IgD-negative memory B cell (primary cell): ENCODE measurements at regions not wholly inside any gene's neighbourhood (a gene's known extent, or its start where the extent isn't known, plus 50 kb on each side); places are given as distances from the start of the nearest gene placed in this dataset.
A peak's percentile ranks its signal among the peaks of the same experiment; 100 is the strongest.
"Not testable (repeated sequence)": the region's sequence is repeated elsewhere in the genome, so short reads cannot be mapped to it uniquely, and the experiment has no call there.

Experiments used
- H3K27ac Mint-ChIP-seq, 3 donors: one replicate each; pipeline ENCODE4 v1.8.0; 2020 to 2022; ENCODE audit warnings: mild to moderate bottlenecking in 3 of 3, mixed read lengths in 3 of 3, moderate library complexity in 1 of 3
- H3K27me3 Mint-ChIP-seq: one replicate; pipeline ENCODE4 v1.8.0; 2021; ENCODE audit warnings: mixed read lengths
- H3K36me3 Mint-ChIP-seq: one replicate; pipeline ENCODE4 v1.8.0; 2020; ENCODE audit warnings: mild to moderate bottlenecking, mixed read lengths
- H3K4me1 Mint-ChIP-seq, 3 donors: one replicate each; pipeline ENCODE4 v1.8.0; 2020 to 2022; ENCODE audit warnings: mixed read lengths in 3 of 3, mild to moderate bottlenecking in 1 of 3
- H3K4me3 Mint-ChIP-seq, 4 donors: one replicate each; pipeline ENCODE4 v1.8.0; 2020 to 2022; ENCODE audit warnings: mild to moderate bottlenecking in 4 of 4, mixed read lengths in 4 of 4, moderate library complexity in 3 of 4
- H3K9me3 Mint-ChIP-seq, 3 donors: one replicate each; pipeline ENCODE4 v1.8.0; 2020 to 2021; ENCODE audit warnings: mixed read lengths in 3 of 3, mild to moderate bottlenecking in 1 of 3

GRCh38 chr2:193382583-193382982 lies 1187.8 kb upstream of the TMEFF2 start:
- no peaks in the 10 kb centered on the region for H3K4me1 Mint-ChIP-seq
- no peaks in the 10 kb centered on the region for H3K27me3 Mint-ChIP-seq
- H3K4me3 Mint-ChIP-seq, result no peak overlapping the region
- no peaks in the 10 kb centered on the region for H3K36me3 Mint-ChIP-seq
- no peak overlapping the region for H3K27ac Mint-ChIP-seq
- peaks cover 0 to 5% (median 0%) of the 10 kb centered on the region in 3 donors for H3K9me3 Mint-ChIP-seq

GRCh38 chr2:193377789-193378188 lies 1183.1 kb upstream of the TMEFF2 start:
- Mint-ChIP-seq H3K4me3 (no peak overlapping the region), H3K27me3 (no peaks in the 10 kb centered on the region), H3K4me1 (peaks cover 0 to 2% (median 0%) of the 10 kb centered on the region in 3 donors)

DNA sequence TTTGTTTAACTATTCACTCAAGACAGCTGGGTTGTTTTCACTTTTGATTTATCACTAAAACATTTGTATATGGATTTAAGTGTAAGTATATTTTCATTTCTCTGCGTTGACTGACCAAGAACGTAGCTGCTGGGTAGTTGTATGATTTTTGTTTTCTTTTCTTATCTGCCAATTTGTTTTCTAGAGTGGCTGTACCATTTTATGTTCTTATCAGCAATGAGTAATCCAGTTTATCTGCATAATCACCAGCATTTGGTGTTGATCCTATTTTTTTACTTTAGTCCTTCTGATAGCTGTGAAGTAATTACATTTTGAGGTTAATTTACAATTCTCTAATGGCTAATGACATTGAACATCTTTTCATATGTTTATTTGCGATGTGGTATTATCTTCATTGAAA lies 1178.4 kb upstream of the TMEFF2 start:
- Mint-ChIP-seq H3K27me3 (no peaks in the 10 kb centered on the region), H3K4me1 (peaks cover 0 to 2% (median 0%) of the 10 kb centered on the region in 3 donors), H3K9me3 (no peaks in the 10 kb centered on the region), H3K27ac (no peak overlapping the region), H3K4me3 (no peak overlapping the region), H3K36me3 (no peaks in the 10 kb centered on the region)

More at GRCh38 chr2:193377789-193378188, 1183.1 kb upstream of the TMEFF2 start:
- Mint-ChIP-seq H3K36me3 (no peaks in the 10 kb centered on the region), H3K27ac (no peak overlapping the region), H3K9me3 (no peaks in the 10 kb centered on the region)

DNA sequence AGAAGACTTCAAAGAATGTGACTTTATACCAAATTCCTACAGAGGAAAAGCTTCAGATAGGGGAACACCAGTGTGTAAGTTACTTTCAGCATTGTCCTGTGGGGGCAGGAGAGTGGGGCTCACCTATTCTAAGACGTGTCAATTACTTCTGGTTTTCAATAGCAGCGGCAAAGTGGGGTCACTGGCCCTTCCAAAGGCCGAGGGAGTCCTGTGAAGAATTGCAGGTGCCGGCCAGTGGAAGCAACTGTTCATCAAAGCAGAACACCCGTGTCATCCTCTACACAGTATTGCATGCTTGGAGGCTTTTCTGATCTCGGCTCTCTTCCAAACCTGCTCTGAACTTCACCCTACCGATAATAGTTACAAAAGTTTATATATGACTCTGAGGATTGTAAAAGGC lies 1176.5 kb upstream of the TMEFF2 start:
- Mint-ChIP-seq H3K4me3 (no peak overlapping the region), H3K9me3 (no peaks in the 10 kb centered on the region), H3K4me1 (peaks cover 0 to 2% (median 0%) of the 10 kb centered on the region in 3 donors), H3K27me3 (no peaks in the 10 kb centered on the region), H3K36me3 (no peaks in the 10 kb centered on the region), H3K27ac (no peak overlapping the region)

DNA sequence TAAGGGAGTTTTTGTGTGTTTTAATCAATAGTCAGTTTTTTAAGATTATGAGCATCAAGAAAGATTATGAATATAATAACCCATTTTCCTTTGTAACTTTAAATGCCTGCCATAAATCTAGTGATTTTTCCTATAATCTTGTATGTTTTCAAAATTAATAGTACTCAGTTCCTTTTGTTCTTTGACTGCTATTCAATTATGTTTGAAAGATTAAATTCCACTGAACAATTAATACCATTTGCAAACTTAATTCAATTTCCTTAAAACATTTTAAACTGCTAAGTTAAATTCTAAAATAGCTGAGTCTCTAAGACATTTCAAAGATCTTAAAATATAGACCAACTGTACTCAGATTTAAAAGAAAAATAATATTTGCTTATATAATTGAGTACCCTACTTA lies 1173.9 kb upstream of the TMEFF2 start:
- H3K9me3 Mint-ChIP-seq, result no peaks in the 10 kb centered on the region
- H3K27ac Mint-ChIP-seq, result no peak overlapping the region
- no peaks in the 10 kb centered on the region for H3K27me3 Mint-ChIP-seq
- H3K4me1 Mint-ChIP-seq, result no peaks in the 10 kb centered on the region
- H3K36me3 Mint-ChIP-seq, result no peaks in the 10 kb centered on the region
- no peak overlapping the region for H3K4me3 Mint-ChIP-seq

GRCh38 chr2:193357508-193357907 lies 1162.8 kb upstream of the TMEFF2 start:
- no peak overlapping the region for H3K4me3 Mint-ChIP-seq
- no peaks in the 10 kb centered on the region for H3K36me3 Mint-ChIP-seq
- no peak overlapping the region for H3K27ac Mint-ChIP-seq
- H3K9me3 Mint-ChIP-seq, result no peaks in the 10 kb centered on the region
- no peaks in the 10 kb centered on the region for H3K27me3 Mint-ChIP-seq
- H3K4me1 Mint-ChIP-seq, result no peaks in the 10 kb centered on the region

GRCh38 chr2:193352665-193353242 lies 1158.0 kb upstream of the TMEFF2 start:
- H3K27ac Mint-ChIP-seq, H3K36me3 Mint-ChIP-seq, H3K4me3 Mint-ChIP-seq, H3K4me1 Mint-ChIP-seq, H3K27me3 Mint-ChIP-seq, H3K9me3 Mint-ChIP-seq: not testable (repeated sequence)

- H3K9me3 Mint-ChIP-seq, result no peaks in the 10 kb centered on the region
- peaks cover 0 to 9% (median 0%) of the 10 kb centered on the region in 3 donors for H3K4me1 Mint-ChIP-seq
- no peak overlapping the region for H3K4me3 Mint-ChIP-seq
- no peaks in the 10 kb centered on the region for H3K36me3 Mint-ChIP-seq
- H3K27me3 Mint-ChIP-seq, result peaks cover 1% of the 10 kb centered on the region
- no peak overlapping the region for H3K27ac Mint-ChIP-seq
Measured at GRCh38 chr2:193350509-193350908, 1155.8 kb upstream of the TMEFF2 start.

DNA sequence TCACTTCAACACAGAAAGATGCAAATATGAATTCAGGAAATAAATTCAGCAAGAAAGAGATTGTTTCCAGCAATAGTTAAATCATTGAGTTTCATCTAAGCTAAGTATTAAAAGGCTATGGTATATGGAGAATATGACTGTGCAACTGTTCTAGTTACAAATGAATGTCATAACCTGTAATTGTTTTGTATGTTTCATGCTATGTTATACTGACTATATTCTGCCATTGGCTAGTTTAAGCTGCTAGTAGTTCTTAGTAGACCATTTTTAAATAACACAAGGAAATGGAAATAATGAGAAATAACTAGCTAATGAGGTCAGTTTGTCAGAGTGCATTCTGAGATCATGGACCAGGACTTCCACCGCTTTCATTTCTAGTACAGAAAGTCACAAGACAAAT lies 1154.9 kb upstream of the TMEFF2 start:
- H3K36me3 Mint-ChIP-seq, result no peaks in the 10 kb centered on the region
- no peak overlapping the region for H3K4me3 Mint-ChIP-seq
- H3K4me1 Mint-ChIP-seq, result peaks cover 0 to 9% (median 0%) of the 10 kb centered on the region in 3 donors
- no peak overlapping the region for H3K27ac Mint-ChIP-seq
- H3K27me3 Mint-ChIP-seq, result peaks cover 1% of the 10 kb centered on the region
- H3K9me3 Mint-ChIP-seq, result no peaks in the 10 kb centered on the region

- Mint-ChIP-seq H3K4me3 (peak overlapping the region in 2 of 4 donors; percentile 44 to 57), H3K36me3 (no peaks in the 10 kb centered on the region), H3K27ac (no peak overlapping the region), H3K4me1 (peaks cover 0 to 9% (median 0%) of the 10 kb centered on the region in 3 donors), H3K9me3 (no peaks in the 10 kb centered on the region), H3K27me3 (peaks cover 1% of the 10 kb centered on the region)
Measured at GRCh38 chr2:193348055-193348454, 1153.3 kb upstream of the TMEFF2 start.

GRCh38 chr2:193336781-193337180 lies 1142.0 kb upstream of the TMEFF2 start:
- Mint-ChIP-seq H3K9me3 (no peaks in the 10 kb centered on the region), H3K27ac (no peak overlapping the region), H3K4me1 (peaks cover 0 to under 1% (median 0%) of the 10 kb centered on the region in 3 donors), H3K36me3 (no peaks in the 10 kb centered on the region), H3K4me3 (no peak overlapping the region), H3K27me3 (no peaks in the 10 kb centered on the region)

DNA sequence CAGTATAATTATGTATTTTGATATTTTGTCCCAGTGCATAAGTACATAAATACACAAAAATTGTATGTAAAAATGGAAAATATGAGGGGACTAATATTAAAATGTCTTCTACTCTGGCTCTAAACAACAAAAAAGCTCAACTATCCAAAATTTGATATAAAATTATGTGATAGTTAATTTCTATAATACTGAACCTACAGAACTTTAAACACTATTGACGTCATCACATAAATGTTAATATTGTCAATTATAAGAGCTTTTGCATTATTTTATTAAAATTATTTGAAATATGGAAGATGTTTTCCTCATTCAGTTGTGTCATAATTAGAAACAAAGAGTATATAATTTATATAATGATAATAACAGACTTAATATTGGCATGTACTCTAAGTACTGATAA lies 1139.7 kb upstream of the TMEFF2 start:
- Mint-ChIP-seq H3K36me3 (no peaks in the 10 kb centered on the region), H3K27me3 (no peaks in the 10 kb centered on the region), H3K4me3 (no peak overlapping the region), H3K27ac (no peak overlapping the region), H3K4me1 (peaks cover 0 to 5% (median 2%) of the 10 kb centered on the region in 3 donors), H3K9me3 (no peaks in the 10 kb centered on the region)

- no peak overlapping the region for H3K4me3 Mint-ChIP-seq
- no peak overlapping the region for H3K27ac Mint-ChIP-seq
Measured at GRCh38 chr2:193333539-193333938, 1138.8 kb upstream of the TMEFF2 start.

DNA sequence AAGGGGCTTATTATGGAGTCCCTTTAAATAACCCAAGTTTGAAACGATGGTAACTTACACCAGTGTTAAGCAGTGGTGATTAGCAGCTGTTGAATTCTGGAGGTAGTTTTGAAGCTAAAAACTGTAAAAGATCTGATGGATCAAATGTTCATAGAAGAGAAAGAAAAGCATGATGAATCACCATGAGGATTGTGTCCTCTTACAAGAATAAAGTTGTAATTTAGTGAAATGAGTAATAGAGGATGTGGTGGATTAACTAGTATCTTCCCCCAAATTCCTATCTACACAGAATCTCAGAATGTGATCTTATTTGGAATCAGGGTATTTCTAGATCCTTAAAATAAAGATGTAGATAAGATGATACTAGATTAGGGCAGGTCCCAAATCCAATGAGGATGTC lies 1138.2 kb upstream of the TMEFF2 start:
- H3K27me3 Mint-ChIP-seq, result no peaks in the 10 kb centered on the region
- H3K4me3 Mint-ChIP-seq, result no peak overlapping the region
- H3K4me1 Mint-ChIP-seq, result peaks cover 0 to 5% (median 2%) of the 10 kb centered on the region in 3 donors
- H3K27ac Mint-ChIP-seq, result no peak overlapping the region
- no peaks in the 10 kb centered on the region for H3K9me3 Mint-ChIP-seq
- no peaks in the 10 kb centered on the region for H3K36me3 Mint-ChIP-seq

More at GRCh38 chr2:193333539-193333938, 1138.8 kb upstream of the TMEFF2 start:
- no peaks in the 10 kb centered on the region for H3K9me3 Mint-ChIP-seq
- H3K4me1 Mint-ChIP-seq, result peaks cover 0 to 5% (median 2%) of the 10 kb centered on the region in 3 donors
- no peaks in the 10 kb centered on the region for H3K36me3 Mint-ChIP-seq
- no peaks in the 10 kb centered on the region for H3K27me3 Mint-ChIP-seq

DNA sequence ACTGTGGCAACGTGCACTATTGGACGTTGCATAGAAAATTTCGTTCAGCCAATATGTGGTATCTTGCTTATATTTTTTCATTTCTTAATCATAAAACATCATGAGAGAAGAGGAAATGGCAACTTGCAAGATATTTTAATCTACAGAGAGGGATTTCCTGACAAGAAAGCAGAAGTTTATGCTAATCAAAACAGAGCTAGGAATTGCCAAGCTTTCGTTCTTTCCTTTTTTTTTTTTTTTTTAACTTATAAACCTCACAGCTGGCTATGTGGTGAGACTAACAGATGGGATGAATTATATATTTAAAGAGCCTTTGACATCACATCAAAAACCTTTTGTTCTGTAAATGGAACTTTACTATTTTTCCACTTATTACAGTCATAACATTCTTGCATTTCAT lies 1136.9 kb upstream of the TMEFF2 start:
- Mint-ChIP-seq H3K4me3 (no peak overlapping the region), H3K4me1 (peaks cover 0 to 5% (median 2%) of the 10 kb centered on the region in 3 donors), H3K9me3 (no peaks in the 10 kb centered on the region), H3K36me3 (no peaks in the 10 kb centered on the region), H3K27ac (no peak overlapping the region), H3K27me3 (no peaks in the 10 kb centered on the region)

- Mint-ChIP-seq H3K27ac (no peak overlapping the region), H3K27me3 (no peaks in the 10 kb centered on the region), H3K9me3 (no peaks in the 10 kb centered on the region), H3K36me3 (no peaks in the 10 kb centered on the region), H3K4me3 (no peak overlapping the region), H3K4me1 (peaks cover 0 to 1% (median under 1%) of the 10 kb centered on the region in 3 donors)
Measured at GRCh38 chr2:193326296-193326695, 1131.6 kb upstream of the TMEFF2 start.
